ENCODE measurements at regions not wholly inside any gene's neighbourhood (a gene's known extent, or its start where the extent isn't known, plus 50 kb on each side); places are given as distances from the start of the nearest gene placed in this dataset.
"Not testable (repeated sequence)": the region's sequence is repeated elsewhere in the genome, so short reads cannot be mapped to it uniquely, and the experiment has no call there.

- Histone ChIP-seq H3K9ac (ENCODE audit: low read depth, low read length) (no peak overlapping the region), H3K27me3 (ENCODE audit: control insufficient read depth, insufficient read depth, low read length) (no peaks in the 10 kb centered on the region), H3K4me3 (ENCODE audit: low read length) (no peak overlapping the region), H3K4me2 (ENCODE audit: low read length) (no peak overlapping the region), H3K9me3 (replicated peaks; ENCODE audit: low read length) (no peaks in the 10 kb centered on the region), H3K36me3 (ENCODE audit: insufficient read depth, low read length) (no peaks in the 10 kb centered on the region), H3K4me1 (ENCODE audit: control insufficient read depth, insufficient read depth, low read length) (no peaks in the 10 kb centered on the region)
These were observed 1571.6 kb upstream of the FLRT2 start for GRCh38 chr14:83958359-83958758.

GRCh38 chr14:83960832-83961512, 1569.0 kb upstream of the FLRT2 start:
- H3K9me3 ChIP-seq (replicated peaks; ENCODE audit: low read length), result no peaks in the 10 kb centered on the region
- H3K4me1 ChIP-seq (ENCODE audit: control insufficient read depth, insufficient read depth, low read length), result no peaks in the 10 kb centered on the region
- no peak overlapping the region for H3K9ac ChIP-seq (ENCODE audit: low read depth, low read length)
- no peak overlapping the region for H3K4me2 ChIP-seq (ENCODE audit: low read length)
- H3K27me3 ChIP-seq (ENCODE audit: control insufficient read depth, insufficient read depth, low read length), result no peaks in the 10 kb centered on the region
- H3K4me3 ChIP-seq (ENCODE audit: low read length), result no peak overlapping the region
- no peaks in the 10 kb centered on the region for H3K36me3 ChIP-seq (ENCODE audit: insufficient read depth, low read length)

GRCh38 chr14:83969998-83970397, 1559.9 kb upstream of the FLRT2 start:
- H3K36me3 ChIP-seq (ENCODE audit: insufficient read depth, low read length), result no peaks in the 10 kb centered on the region
- H3K4me2 ChIP-seq (ENCODE audit: low read length), result no peak overlapping the region
- no peak overlapping the region for H3K4me3 ChIP-seq (ENCODE audit: low read length)
- no peaks in the 10 kb centered on the region for H3K9me3 ChIP-seq (replicated peaks; ENCODE audit: low read length)
- no peaks in the 10 kb centered on the region for H3K4me1 ChIP-seq (ENCODE audit: control insufficient read depth, insufficient read depth, low read length)
- no peak overlapping the region for H3K9ac ChIP-seq (ENCODE audit: low read depth, low read length)
- no peaks in the 10 kb centered on the region for H3K27me3 ChIP-seq (ENCODE audit: control insufficient read depth, insufficient read depth, low read length)

GRCh38 chr14:83972631-83973030, 1557.3 kb upstream of the FLRT2 start:
- Histone ChIP-seq H3K4me1 (ENCODE audit: control insufficient read depth, insufficient read depth, low read length) (no peaks in the 10 kb centered on the region), H3K9ac (ENCODE audit: low read depth, low read length) (no peak overlapping the region), H3K9me3 (replicated peaks; ENCODE audit: low read length) (no peaks in the 10 kb centered on the region)

GRCh38 chr14:83974647-83975163, 1555.2 kb upstream of the FLRT2 start:
- no peaks in the 10 kb centered on the region for H3K4me1 ChIP-seq (ENCODE audit: control insufficient read depth, insufficient read depth, low read length)
- H3K27me3 ChIP-seq (ENCODE audit: control insufficient read depth, insufficient read depth, low read length), result no peaks in the 10 kb centered on the region
- H3K9me3 ChIP-seq (replicated peaks; ENCODE audit: low read length), result no peaks in the 10 kb centered on the region
- no peak overlapping the region for H3K9ac ChIP-seq (ENCODE audit: low read depth, low read length)
- no peaks in the 10 kb centered on the region for H3K36me3 ChIP-seq (ENCODE audit: insufficient read depth, low read length)
- no peak overlapping the region for H3K4me2 ChIP-seq (ENCODE audit: low read length)
- no peak overlapping the region for H3K4me3 ChIP-seq (ENCODE audit: low read length)

More at GRCh38 chr14:83972631-83973030, 1557.3 kb upstream of the FLRT2 start:
- H3K36me3 ChIP-seq (ENCODE audit: insufficient read depth, low read length), result no peaks in the 10 kb centered on the region
- H3K4me3 ChIP-seq (ENCODE audit: low read length), result no peak overlapping the region
- H3K4me2 ChIP-seq (ENCODE audit: low read length), result no peak overlapping the region
- H3K27me3 ChIP-seq (ENCODE audit: control insufficient read depth, insufficient read depth, low read length), result no peaks in the 10 kb centered on the region

GRCh38 chr14:83975435-83975834, 1554.5 kb upstream of the FLRT2 start:
- H3K9ac ChIP-seq (ENCODE audit: low read depth, low read length), result no peak overlapping the region
- H3K4me2 ChIP-seq (ENCODE audit: low read length), result no peak overlapping the region
- H3K27me3 ChIP-seq (ENCODE audit: control insufficient read depth, insufficient read depth, low read length), result no peaks in the 10 kb centered on the region
- no peaks in the 10 kb centered on the region for H3K4me1 ChIP-seq (ENCODE audit: control insufficient read depth, insufficient read depth, low read length)
- H3K36me3 ChIP-seq (ENCODE audit: insufficient read depth, low read length), result no peaks in the 10 kb centered on the region
- no peak overlapping the region for H3K4me3 ChIP-seq (ENCODE audit: low read length)
- H3K9me3 ChIP-seq (replicated peaks; ENCODE audit: low read length), result no peaks in the 10 kb centered on the region

- Histone ChIP-seq H3K4me3 (ENCODE audit: low read length) (no peak overlapping the region), H3K9ac (ENCODE audit: low read depth, low read length) (no peak overlapping the region), H3K27me3 (ENCODE audit: control insufficient read depth, insufficient read depth, low read length) (no peaks in the 10 kb centered on the region), H3K4me2 (ENCODE audit: low read length) (no peak overlapping the region), H3K9me3 (replicated peaks; ENCODE audit: low read length) (no peaks in the 10 kb centered on the region), H3K36me3 (ENCODE audit: insufficient read depth, low read length) (no peaks in the 10 kb centered on the region), H3K4me1 (ENCODE audit: control insufficient read depth, insufficient read depth, low read length) (no peaks in the 10 kb centered on the region)
These were observed 1553.8 kb upstream of the FLRT2 start for GRCh38 chr14:83975841-83976770.

GRCh38 chr14:83977583-83977982, 1552.4 kb upstream of the FLRT2 start:
- no peak overlapping the region for H3K4me3 ChIP-seq (ENCODE audit: low read length)
- H3K9ac ChIP-seq (ENCODE audit: low read depth, low read length), result no peak overlapping the region
- H3K4me1 ChIP-seq (ENCODE audit: control insufficient read depth, insufficient read depth, low read length), result no peaks in the 10 kb centered on the region
- no peaks in the 10 kb centered on the region for H3K36me3 ChIP-seq (ENCODE audit: insufficient read depth, low read length)
- H3K4me2 ChIP-seq (ENCODE audit: low read length), result no peak overlapping the region
- H3K9me3 ChIP-seq (replicated peaks; ENCODE audit: low read length), result no peaks in the 10 kb centered on the region
- no peaks in the 10 kb centered on the region for H3K27me3 ChIP-seq (ENCODE audit: control insufficient read depth, insufficient read depth, low read length)

- H3K4me2 ChIP-seq (ENCODE audit: low read length); H3K27me3 ChIP-seq (ENCODE audit: control insufficient read depth, insufficient read depth, low read length); H3K4me1 ChIP-seq (ENCODE audit: control insufficient read depth, insufficient read depth, low read length); H3K9me3 ChIP-seq (replicated peaks; ENCODE audit: low read length); H3K4me3 ChIP-seq (ENCODE audit: low read length); H3K9ac ChIP-seq (ENCODE audit: low read depth, low read length); H3K36me3 ChIP-seq (ENCODE audit: insufficient read depth, low read length): not testable (repeated sequence)
These were observed 1548.2 kb upstream of the FLRT2 start for GRCh38 chr14:83981676-83982258.

GRCh38 chr14:83988275-83988674, 1541.7 kb upstream of the FLRT2 start:
- no peak overlapping the region for H3K4me3 ChIP-seq (ENCODE audit: low read length)
- H3K27me3 ChIP-seq (ENCODE audit: control insufficient read depth, insufficient read depth, low read length), result no peaks in the 10 kb centered on the region
- no peak overlapping the region for H3K9ac ChIP-seq (ENCODE audit: low read depth, low read length)
- H3K4me2 ChIP-seq (ENCODE audit: low read length), result no peak overlapping the region
- no peaks in the 10 kb centered on the region for H3K4me1 ChIP-seq (ENCODE audit: control insufficient read depth, insufficient read depth, low read length)
- H3K36me3 ChIP-seq (ENCODE audit: insufficient read depth, low read length), result no peaks in the 10 kb centered on the region
- H3K9me3 ChIP-seq (replicated peaks; ENCODE audit: low read length), result no peaks in the 10 kb centered on the region

GRCh38 chr14:83991666-83992065, 1538.3 kb upstream of the FLRT2 start:
- Histone ChIP-seq H3K9ac (ENCODE audit: low read depth, low read length) (no peak overlapping the region), H3K27me3 (ENCODE audit: control insufficient read depth, insufficient read depth, low read length) (no peaks in the 10 kb centered on the region), H3K4me2 (ENCODE audit: low read length) (no peak overlapping the region), H3K9me3 (replicated peaks; ENCODE audit: low read length) (no peaks in the 10 kb centered on the region), H3K4me3 (ENCODE audit: low read length) (no peak overlapping the region), H3K36me3 (ENCODE audit: insufficient read depth, low read length) (no peaks in the 10 kb centered on the region), H3K4me1 (ENCODE audit: control insufficient read depth, insufficient read depth, low read length) (no peaks in the 10 kb centered on the region)
